Skin epidermis (tissue), 12 donors: ENCODE measurements at regions not wholly inside any gene's neighbourhood (a gene's known extent, or its start where the extent isn't known, plus 50 kb on each side); places are given as distances from the start of the nearest gene placed in this dataset.

Experiments used
- H3K27ac ChIP-seq, 21 experiments: fragments of 200-600 bp; sonication (generic) in 11 of 21; one replicate each; pipeline ENCODE4 v1.5.0; 2020; ENCODE audit warnings: mild to moderate bottlenecking in 3 of 21, inconsistent platforms in 2 of 21, moderate library complexity in 2 of 21
- H3K4me3 ChIP-seq, 7 experiments: fragments of 200-600 bp; sonication (generic) in 2 of 7; one replicate each; pipeline ENCODE4 v1.5.0; 2020; ENCODE audit warnings: inconsistent platforms in 2 of 7, mild to moderate bottlenecking in 2 of 7, moderate library complexity in 1 of 7

GRCh38 chr11:19357943-19358342 is 117.2 kb upstream of the E2F8 start:
- Histone ChIP-seq H3K4me3 (no peak overlapping the region), H3K27ac (no peak overlapping the region)

- H3K27ac ChIP-seq: no peak overlapping the region
Observed at GRCh38 chr11:19355601-19356000, 114.9 kb upstream of the E2F8 start.

GRCh38 chr11:19353287-19353850 is 112.6 kb upstream of the E2F8 start:
- Histone ChIP-seq H3K4me3 (no peak overlapping the region), H3K27ac (no peak overlapping the region)

More at GRCh38 chr11:19355601-19356000, 114.9 kb upstream of the E2F8 start:
- no peak overlapping the region for H3K4me3 ChIP-seq

- Histone ChIP-seq H3K27ac (no peak overlapping the region), H3K4me3 (no peak overlapping the region)
Observed at GRCh38 chr11:19352771-19353160, 112.0 kb upstream of the E2F8 start.

- no peak overlapping the region for H3K27ac ChIP-seq
Observed at GRCh38 chr11:19352072-19352770, 111.5 kb upstream of the E2F8 start.

GRCh38 chr11:19351426-19351825 is 110.7 kb upstream of the E2F8 start:
- no peak overlapping the region for H3K4me3 ChIP-seq
- no peak overlapping the region for H3K27ac ChIP-seq

More at GRCh38 chr11:19352072-19352770, 111.5 kb upstream of the E2F8 start:
- no peak overlapping the region for H3K4me3 ChIP-seq

GRCh38 chr11:19350160-19350559 is 109.4 kb upstream of the E2F8 start:
- Histone ChIP-seq H3K4me3 (no peak overlapping the region), H3K27ac (no peak overlapping the region)

GRCh38 chr11:19349340-19350025 is 108.7 kb upstream of the E2F8 start:
- no peak overlapping the region for H3K27ac ChIP-seq
- H3K4me3 ChIP-seq: no peak overlapping the region

GRCh38 chr11:19347911-19348310 is 107.2 kb upstream of the E2F8 start:
- no peak overlapping the region for H3K27ac ChIP-seq
- no peak overlapping the region for H3K4me3 ChIP-seq

- Histone ChIP-seq H3K27ac (no peak overlapping the region), H3K4me3 (peak overlapping the region in 6 of 7 experiments; percentile 0 to 28 (median 15))
Observed at GRCh38 chr11:19345848-19346681, 105.3 kb upstream of the E2F8 start.

- H3K27ac ChIP-seq: no peak overlapping the region
- H3K4me3 ChIP-seq: peak overlapping the region in 6 of 7 experiments; percentile 0 to 28 (median 15)
Observed at GRCh38 chr11:19345519-19345847, 104.7 kb upstream of the E2F8 start.

- H3K4me3 ChIP-seq: peak overlapping the region in 6 of 7 experiments; percentile 0 to 28 (median 13)
Observed at GRCh38 chr11:19344661-19345518, 104.1 kb upstream of the E2F8 start.

GRCh38 chr11:19342036-19342435 is 101.3 kb upstream of the E2F8 start:
- no peak overlapping the region for H3K27ac ChIP-seq

More at GRCh38 chr11:19344661-19345518, 104.1 kb upstream of the E2F8 start:
- no peak overlapping the region for H3K27ac ChIP-seq

GRCh38 chr11:19338375-19338774 is 97.6 kb upstream of the E2F8 start:
- Histone ChIP-seq H3K4me3 (no peak overlapping the region), H3K27ac (no peak overlapping the region)

More at GRCh38 chr11:19342036-19342435, 101.3 kb upstream of the E2F8 start:
- no peak overlapping the region for H3K4me3 ChIP-seq

GRCh38 chr11:19337779-19338178 is 97.0 kb upstream of the E2F8 start:
- Histone ChIP-seq H3K27ac (no peak overlapping the region), H3K4me3 (no peak overlapping the region)

- no peak overlapping the region for H3K4me3 ChIP-seq
- H3K27ac ChIP-seq: no peak overlapping the region
Observed at GRCh38 chr11:19336331-19336730, 95.6 kb upstream of the E2F8 start.

GRCh38 chr11:19332476-19332875 is 91.7 kb upstream of the E2F8 start:
- H3K4me3 ChIP-seq: no peak overlapping the region
- H3K27ac ChIP-seq: no peak overlapping the region

GRCh38 chr11:19330416-19330815 is 89.7 kb upstream of the E2F8 start:
- Histone ChIP-seq H3K27ac (no peak overlapping the region), H3K4me3 (no peak overlapping the region)

GRCh38 chr11:19329970-19330369 is 89.2 kb upstream of the E2F8 start:
- no peak overlapping the region for H3K27ac ChIP-seq

More at GRCh38 chr11:19329970-19330369, 89.2 kb upstream of the E2F8 start:
- no peak overlapping the region for H3K4me3 ChIP-seq
